GM23248 (cell line): ENCODE measurements at regions not wholly inside any gene's neighbourhood (a gene's known extent, or its start where the extent isn't known, plus 50 kb on each side); places are given as distances from the start of the nearest gene placed in this dataset.

Experiments used
- EZH2 ChIP-seq: fragments of 200-600 bp; sonication (generic); IDR thresholded peaks from 2 replicates; pipeline ENCODE4 v1.6.1; 2018; ENCODE audit warnings: antibody characterized with exemption, mild to moderate bottlenecking; ENCODE audit not compliant: insufficient read depth, poor library complexity, severe bottlenecking
- EZH2phosphoT487 ChIP-seq: fragments of 200-600 bp; sonication (generic); IDR thresholded peaks from 2 replicates; pipeline ENCODE4 v1.6.1; 2018; ENCODE audit warnings: antibody characterized with exemption, moderate library complexity, mild to moderate bottlenecking, low read depth; ENCODE audit not compliant: insufficient read depth

- TF ChIP-seq EZH2phosphoT487 (no peak), EZH2 (no peak)
These were observed 174.8 kb upstream of the HEY2 start for GRCh38 chr6:125574604-125575003.
